Endodermal cell (in vitro differentiated cells): ENCODE measurements at regions not wholly inside any gene's neighbourhood (a gene's known extent, or its start where the extent isn't known, plus 50 kb on each side); places are given as distances from the start of the nearest gene placed in this dataset.

Experiments used
- DNase-seq: peaks from one replicate; pipeline ENCODE4 v3.0.0-alpha.2; 2017
- H3K27ac ChIP-seq: 2 replicates; pipeline ENCODE4 v1.5.1; 2013; ENCODE audit warnings: mild to moderate bottlenecking, low read depth, low read length, moderate library complexity
- H3K27me3 ChIP-seq: 2 replicates; pipeline ENCODE4 v1.6.1; 2013; ENCODE audit warnings: mild to moderate bottlenecking, low read length, moderate library complexity; ENCODE audit not compliant: insufficient read depth, control insufficient read depth, poor library complexity, severe bottlenecking
- H3K36me3 ChIP-seq: 2 replicates; pipeline ENCODE4 v1.7.0; 2013; ENCODE audit warnings: mild to moderate bottlenecking, low read length, moderate library complexity; ENCODE audit not compliant: control insufficient read depth, insufficient read depth
- H3K4me1 ChIP-seq: one replicate; pipeline ENCODE4 v1.7.0; 2013; ENCODE audit warnings: low read length; ENCODE audit not compliant: control insufficient read depth, insufficient read depth
- H3K4me3 ChIP-seq: 2 replicates; pipeline ENCODE4 v1.5.1; 2013; ENCODE audit warnings: mild to moderate bottlenecking, low read length, moderate library complexity
- H3K9ac ChIP-seq: 2 replicates; pipeline ENCODE4 v1.6.1; 2013; ENCODE audit warnings: mild to moderate bottlenecking, low read length, moderate library complexity; ENCODE audit not compliant: poor library complexity, severe bottlenecking; ENCODE audit errors: extremely low read depth
- H3K9me3 ChIP-seq: 2 replicates; pipeline ENCODE4 v1.6.1; 2013; ENCODE audit warnings: mild to moderate bottlenecking, low read length, moderate library complexity; ENCODE audit not compliant: control insufficient read depth
- H3K27ac Mint-ChIP-seq: 2 replicates; pipeline ENCODE4 v1.8.0; 2020; ENCODE audit warnings: mixed read lengths
- H3K27me3 Mint-ChIP-seq: 2 replicates; pipeline ENCODE4 v1.8.0; 2021; ENCODE audit warnings: mild to moderate bottlenecking, mixed read lengths; ENCODE audit not compliant: insufficient read depth
- H3K36me3 Mint-ChIP-seq: 2 replicates; pipeline ENCODE4 v1.8.0; 2020; ENCODE audit warnings: low read depth, mixed read lengths
- H3K4me1 Mint-ChIP-seq: 2 replicates; pipeline ENCODE4 v1.8.0; 2020; ENCODE audit warnings: mixed read lengths
- H3K4me3 Mint-ChIP-seq: 2 replicates; pipeline ENCODE4 v1.8.0; 2020; ENCODE audit warnings: mild to moderate bottlenecking, moderate library complexity, mixed read lengths
- H3K9me3 Mint-ChIP-seq: 2 replicates; pipeline ENCODE4 v1.8.0; 2020; ENCODE audit warnings: mild to moderate bottlenecking, mixed read lengths
- CTCF ChIP-seq: fragments of 200-600 bp; sonication (generic); conservative IDR thresholded peaks from 2 replicates; pipeline ENCODE4 v1.5.0; 2021; ENCODE audit warnings: antibody characterized with exemption, mild to moderate bottlenecking
- WGBS, 2 experiments: methylation state at CpG; one replicate each; pipeline versions ENCODE4 v1.1.5 to v1.1.7; 2013; ENCODE audit warnings: missing lambda C conversion rate in 2 of 2, mixed read lengths in 1 of 2; ENCODE audit not compliant: insufficient coverage in 1 of 2, insufficient read length in 1 of 2; 5-methylcytosine and 5-hydroxymethylcytosine counted together

GRCh38 chr3:22318325-22318724 lies 567.3 kb upstream of the ZNF385D start:
- Histone ChIP-seq H3K4me3 (no peak overlapping the region), H3K9ac (no peak overlapping the region), H3K9me3 (no peaks in the 10 kb centered on the region), H3K36me3 (no peaks in the 10 kb centered on the region), H3K27me3 (no peaks in the 10 kb centered on the region), H3K27ac (no peak overlapping the region), H3K4me1 (no peaks in the 10 kb centered on the region)
- DNase-seq, result no peak
- Mint-ChIP-seq H3K9me3 (no peaks in the 10 kb centered on the region), H3K27ac (no peak overlapping the region), H3K36me3 (no peaks in the 10 kb centered on the region), H3K4me3 (no peak overlapping the region), H3K4me1 (peaks cover 15% of the 10 kb centered on the region), H3K27me3 (no peaks in the 10 kb centered on the region)
- TF ChIP-seq CTCF, result no peak
- WGBS, 2 experiments, result 73 to 86% methylated on average over 5 of the region's 5 CpGs

- H3K27me3 Mint-ChIP-seq, result no peaks in the 10 kb centered on the region
- no peak overlapping the region for H3K9ac ChIP-seq
- DNase-seq, result no peak
- H3K36me3 Mint-ChIP-seq, result no peaks in the 10 kb centered on the region
- H3K4me3 Mint-ChIP-seq, result no peak overlapping the region
- no peak overlapping the region for H3K27ac ChIP-seq
- no peaks in the 10 kb centered on the region for H3K36me3 ChIP-seq
- WGBS, 2 experiments, result 96 to 100% methylated on average over 1 of the region's 1 CpG
- no peaks in the 10 kb centered on the region for H3K27me3 ChIP-seq
- no peaks in the 10 kb centered on the region for H3K9me3 Mint-ChIP-seq
- peaks cover 16% of the 10 kb centered on the region for H3K4me1 Mint-ChIP-seq
- H3K4me1 ChIP-seq, result no peaks in the 10 kb centered on the region
- no peak overlapping the region for H3K27ac Mint-ChIP-seq
- no peak for TF ChIP-seq CTCF
- H3K4me3 ChIP-seq, result no peak overlapping the region
- no peaks in the 10 kb centered on the region for H3K9me3 ChIP-seq
These were observed 568.4 kb upstream of the ZNF385D start for GRCh38 chr3:22319446-22319845.

GRCh38 chr3:22322861-22323260 lies 571.9 kb upstream of the ZNF385D start:
- H3K36me3 Mint-ChIP-seq, result no peaks in the 10 kb centered on the region
- H3K4me1 Mint-ChIP-seq, result peaks cover 18% of the 10 kb centered on the region
- Histone ChIP-seq H3K27me3 (no peaks in the 10 kb centered on the region), H3K36me3 (no peaks in the 10 kb centered on the region), H3K9me3 (no peaks in the 10 kb centered on the region), H3K4me1 (no peaks in the 10 kb centered on the region), H3K9ac (no peak overlapping the region), H3K27ac (no peak overlapping the region), H3K4me3 (no peak overlapping the region)
- H3K27me3 Mint-ChIP-seq, result no peaks in the 10 kb centered on the region
- WGBS, 2 experiments, result 57 to 71% methylated on average over 4 of the region's 4 CpGs
- H3K9me3 Mint-ChIP-seq, result no peaks in the 10 kb centered on the region
- no peak overlapping the region for H3K27ac Mint-ChIP-seq
- no peak for DNase-seq
- TF ChIP-seq CTCF, result no peak
- no peak overlapping the region for H3K4me3 Mint-ChIP-seq
